Aorta (tissue), 5 donors: ENCODE measurements at regions not wholly inside any gene's neighbourhood (a gene's known extent, or its start where the extent isn't known, plus 50 kb on each side); places are given as distances from the start of the nearest gene placed in this dataset.

Source experiments
- ATAC-seq: fragments of 200-7000 bp; cut with Tn5 transposase; one replicate; pipeline ENCODE4 v1.9.1; 2022; ENCODE audit warnings: moderate library complexity; ENCODE audit not compliant: low FRiP score
- DNase-seq, 2 donors: peaks; one replicate each; pipeline ENCODE4 v3.0.0-alpha.2; 2020
- H3K27ac ChIP-seq, 2 donors: one replicate each; pipeline ENCODE4 v1.5.1; 2013; ENCODE audit warnings: low read length in 2 of 2, mild to moderate bottlenecking in 2 of 2, moderate library complexity in 2 of 2, control low read depth in 1 of 2, inconsistent platforms in 1 of 2, low read depth in 1 of 2
- H3K27me3 ChIP-seq, 2 donors: one replicate each; pipeline ENCODE4 v1.6.1; 2013; ENCODE audit warnings: control low read depth in 1 of 2, low read length in 1 of 2, mild to moderate bottlenecking in 1 of 2, moderate library complexity in 1 of 2; ENCODE audit not compliant: insufficient read depth in 2 of 2, control insufficient read depth in 1 of 2
- H3K36me3 ChIP-seq, 2 donors: one replicate each; pipeline ENCODE4 v1.6.1; 2013; ENCODE audit warnings: control low read depth in 1 of 2, low read length in 1 of 2, mild to moderate bottlenecking in 1 of 2; ENCODE audit not compliant: insufficient read depth in 2 of 2, control insufficient read depth in 1 of 2
- H3K4me1 ChIP-seq, 2 donors: one replicate each; pipeline ENCODE4 v1.6.1; 2013; ENCODE audit warnings: low read length in 2 of 2, control low read depth in 1 of 2, mild to moderate bottlenecking in 1 of 2, moderate library complexity in 1 of 2; ENCODE audit not compliant: insufficient read depth in 2 of 2, control insufficient read depth in 1 of 2
- H3K4me3 ChIP-seq, 2 donors: one replicate each; pipeline ENCODE4 v1.5.1; 2013; ENCODE audit warnings: low read length in 2 of 2, control low read depth in 1 of 2, mild to moderate bottlenecking in 1 of 2
- H3K9me3 ChIP-seq: one replicate; pipeline ENCODE4 v1.6.1; 2013; ENCODE audit warnings: mild to moderate bottlenecking, low read length; ENCODE audit not compliant: control insufficient read depth
- WGBS, 2 donors: extraction: QIAGEN DNeasy Blood & Tissue Kit; methylation state at CpG; one replicate each; pipeline ENCODE4 v1.1.7; 2013; 5-methylcytosine and 5-hydroxymethylcytosine counted together
- intact Hi-C, 2 donors: fragments of 100-400 bp; cut with DNase I; formaldehyde crosslinking; loops; one replicate each; pipeline versions ENCODE4 v1.14.2 to v1.15.0; 2022
- donor health status: healthy with polysubstance abuse.
- donor health status: Bipolar disorder and iron deficiency.
- donor health status: DM: no; HTN: no; CAD: no.
- donor health status: DM: no; HTN: no; CAD: no.
- donor health status: DM: yes; HTN: yes; CAD: no.

DNA sequence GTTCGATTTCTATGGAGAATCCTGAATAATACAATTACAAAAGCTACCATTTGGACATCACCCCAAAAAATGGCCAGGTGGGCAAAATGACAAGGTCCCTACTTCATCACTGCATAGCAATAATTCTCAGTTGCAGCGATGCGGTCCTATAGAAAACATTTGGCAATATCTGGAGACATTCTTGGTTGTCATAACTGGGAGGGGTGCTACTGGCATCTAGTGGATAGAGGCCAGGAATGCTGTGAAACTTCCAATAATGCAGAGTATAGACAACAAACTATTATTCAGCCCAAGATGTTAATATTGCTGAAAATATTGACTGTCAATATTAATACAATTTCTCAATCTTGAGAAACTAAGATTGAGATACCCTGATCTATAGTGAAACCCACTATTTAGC lies 637.8 kb upstream of the PKDCC start:
- intact Hi-C loops, result loop anchor here (5.0 to 10.0 kb wide), 3 partner anchors 287 to 375 kb away; no protein-coding TSS in a partner anchor
- Histone ChIP-seq H3K36me3 (no peaks in the 10 kb centered on the region), H3K4me3 (no peak overlapping the region), H3K27me3 (no peaks in the 10 kb centered on the region), H3K9me3 (no peaks in the 10 kb centered on the region), H3K4me1 (no peaks in the 10 kb centered on the region), H3K27ac (no peak overlapping the region)
- DNase-seq, result no peak
- 90 to 94% methylated on average over 3 of the region's 3 CpGs for WGBS, 2 donors
- no peak for ATAC-seq

DNA sequence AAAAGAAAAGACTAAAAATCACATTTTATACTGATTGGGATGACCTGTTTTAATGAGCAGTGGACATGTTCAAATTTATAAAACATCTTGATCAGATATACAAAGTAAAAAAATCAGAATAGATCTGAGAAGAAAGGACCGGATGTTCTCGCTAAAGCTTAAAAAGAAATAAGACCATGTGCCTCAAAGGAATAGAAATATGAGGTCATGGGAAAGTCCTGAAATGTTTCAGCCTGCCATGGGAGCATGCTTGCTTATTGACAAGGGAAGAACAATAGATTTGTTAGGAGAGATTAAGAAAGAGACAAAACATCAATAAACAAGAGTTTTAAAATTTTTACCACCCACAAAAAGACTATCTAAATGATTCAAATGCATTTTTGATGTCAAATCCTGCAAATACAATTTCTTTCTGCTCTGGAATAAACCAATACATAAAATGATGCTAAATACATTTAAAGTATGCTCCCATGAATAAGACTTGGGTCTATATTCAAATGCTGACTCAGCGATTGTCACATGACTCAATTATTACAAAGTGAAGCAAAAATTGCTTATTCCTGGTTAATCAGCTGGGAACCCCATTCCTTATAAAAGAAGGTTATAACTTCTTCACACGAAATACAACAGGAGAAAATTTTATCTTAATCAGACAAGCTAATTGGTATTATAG lies 633.9 kb upstream of the PKDCC start:
- intact Hi-C loops, result loop anchor here (2.0 to 10.0 kb wide), 4 partner anchors 283 to 371 kb away; no protein-coding TSS in a partner anchor
- Histone ChIP-seq H3K36me3 (no peaks in the 10 kb centered on the region), H3K4me1 (peaks cover 0 to 1% of the 10 kb centered on the region in 2 donors), H3K27me3 (no peaks in the 10 kb centered on the region), H3K4me3 (no peak overlapping the region), H3K9me3 (no peaks in the 10 kb centered on the region), H3K27ac (no peak overlapping the region)
- ATAC-seq, result no peak
- 45 to 51% methylated on average over 4 of the region's 4 CpGs for WGBS, 2 donors
- no peak for DNase-seq

DNA sequence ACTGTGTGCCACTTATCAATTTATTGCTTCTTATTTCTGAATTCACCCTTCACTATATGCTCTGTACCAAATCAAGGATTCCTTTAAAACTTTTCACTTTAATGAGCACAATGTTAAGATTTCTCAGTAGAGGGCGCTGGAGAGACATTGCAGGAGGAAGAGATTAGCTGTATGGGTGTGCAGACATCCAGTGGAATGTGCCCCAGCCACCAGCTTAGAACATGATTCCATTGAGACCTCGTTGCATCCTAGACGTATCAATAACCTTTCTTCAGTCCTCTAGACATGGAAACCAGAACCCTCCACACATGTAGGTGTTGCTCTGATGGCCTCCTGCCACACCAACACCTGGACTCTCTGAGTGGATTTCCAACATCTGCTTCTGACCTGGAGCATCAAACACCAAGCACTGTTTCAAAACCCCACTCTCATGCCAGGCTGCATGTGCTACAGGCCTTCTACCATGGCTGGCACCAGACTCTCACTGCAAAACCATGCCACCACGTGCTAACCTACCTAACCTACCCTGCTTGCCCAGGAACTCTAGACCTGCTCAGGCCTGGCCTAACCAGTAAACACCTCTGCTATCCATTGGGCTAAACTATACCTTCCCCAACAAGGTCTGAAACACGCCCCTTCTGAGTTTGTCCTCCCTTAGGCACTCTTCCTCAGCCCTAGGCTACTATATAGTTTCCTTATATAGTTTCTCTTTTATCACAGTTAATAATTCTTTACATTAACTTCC lies 633.2 kb upstream of the PKDCC start:
- WGBS, 2 donors, result 53 to 80% methylated on average over 5 of the region's 5 CpGs
- intact Hi-C loops, result loop anchor here (2.0 to 10.0 kb wide), 4 partner anchors 283 to 370 kb away; no protein-coding TSS in a partner anchor
- ATAC-seq, result no peak

DNA sequence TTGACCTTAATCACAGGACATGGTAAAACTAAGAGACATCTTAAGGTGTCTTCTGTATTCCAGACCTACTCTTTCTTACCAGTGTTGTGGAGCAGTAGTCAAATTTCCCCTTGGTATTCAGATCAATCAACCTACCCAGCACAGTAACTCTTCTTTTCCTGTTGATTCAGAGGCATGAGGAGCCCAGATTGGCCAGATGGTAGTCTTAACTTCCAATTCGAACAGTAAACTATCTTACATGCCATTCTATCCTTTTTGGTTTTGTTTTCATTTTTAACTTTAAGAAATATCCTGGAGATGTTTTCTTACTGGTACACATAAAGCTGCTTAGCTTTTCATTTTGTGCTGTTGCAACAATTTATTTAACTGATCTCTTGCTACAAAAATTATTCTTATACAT lies 630.3 kb upstream of the PKDCC start:
- Histone ChIP-seq H3K9me3 (no peaks in the 10 kb centered on the region), H3K36me3 (no peaks in the 10 kb centered on the region), H3K27me3 (no peaks in the 10 kb centered on the region), H3K4me1 (peaks cover 1 to 4% of the 10 kb centered on the region in 2 donors), H3K4me3 (no peak overlapping the region), H3K27ac (no peak overlapping the region)
- ATAC-seq (no peak), DNase-seq (no peak)
- intact Hi-C loops, result loop anchor here in 1 of 2 donors (10.0 kb wide), 1 partner anchor 367 kb away; no protein-coding TSS in a partner anchor
- 50 to 59% methylated on average over 1 of the region's 1 CpG for WGBS, 2 donors

More for the DNA sequence above, 633.2 kb upstream of the PKDCC start:
- no peaks in the 10 kb centered on the region for H3K9me3 ChIP-seq
- H3K4me3 ChIP-seq, result no peak overlapping the region
- no peak overlapping the region for H3K27ac ChIP-seq
- no peak for DNase-seq
- peaks cover 0 to 1% of the 10 kb centered on the region in 2 donors for H3K4me1 ChIP-seq
- no peaks in the 10 kb centered on the region for H3K36me3 ChIP-seq
- no peaks in the 10 kb centered on the region for H3K27me3 ChIP-seq

DNA sequence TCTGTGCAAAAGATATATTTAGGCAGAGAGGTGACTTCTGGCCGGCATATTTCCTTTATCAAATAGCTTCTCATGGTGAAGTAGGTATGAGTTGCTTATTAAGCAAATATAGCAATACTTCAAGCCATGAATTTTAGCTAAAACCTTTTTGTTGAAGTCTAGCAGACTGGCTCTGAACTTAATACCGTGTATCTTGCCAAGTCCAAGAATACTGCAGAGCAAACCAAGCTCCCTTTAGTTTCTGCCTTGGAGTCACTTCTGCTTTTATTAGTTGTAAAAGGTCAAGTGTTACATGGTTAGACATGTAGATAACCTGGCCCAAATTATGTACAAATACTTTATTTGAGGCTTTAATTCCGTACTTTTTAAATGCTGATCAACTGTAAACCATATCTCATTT lies 627.6 kb upstream of the PKDCC start:
- Histone ChIP-seq H3K4me3 (no peak overlapping the region), H3K27ac (no peak overlapping the region), H3K36me3 (no peaks in the 10 kb centered on the region), H3K27me3 (no peaks in the 10 kb centered on the region), H3K9me3 (no peaks in the 10 kb centered on the region), H3K4me1 (peaks cover 1 to 4% of the 10 kb centered on the region in 2 donors)
- ATAC-seq, result no peak
- 2 to 6% methylated on average over 3 of the region's 3 CpGs for WGBS, 2 donors
- intact Hi-C loops, result no loop called here
- DNase-seq, result no peak

DNA sequence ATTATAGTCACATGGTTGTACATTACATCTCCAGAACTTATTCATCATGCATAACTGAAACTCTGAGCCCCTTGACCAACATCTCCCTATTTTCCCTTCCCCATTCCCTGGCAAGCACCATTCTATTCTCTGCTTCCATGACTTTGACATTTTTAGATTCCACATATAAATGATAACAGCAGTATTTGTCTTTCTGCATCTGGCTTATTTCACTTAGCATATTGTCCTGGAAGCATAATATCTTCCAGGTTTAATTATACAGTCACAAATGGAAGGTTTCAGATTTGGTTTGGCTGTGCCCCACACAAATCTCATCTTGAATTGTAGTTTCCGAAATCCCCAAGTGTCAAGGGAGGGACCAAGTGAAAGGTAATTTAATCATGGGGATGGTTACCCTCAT lies 626.9 kb upstream of the PKDCC start:
- ATAC-seq, result no peak
- 78 to 81% methylated on average over 1 of the region's 1 CpG for WGBS, 2 donors
- H3K36me3 ChIP-seq, result no peaks in the 10 kb centered on the region
- H3K4me3 ChIP-seq, result no peak overlapping the region
- peaks cover 1 to 4% of the 10 kb centered on the region in 2 donors for H3K4me1 ChIP-seq
- no peak overlapping the region for H3K27ac ChIP-seq
- intact Hi-C loops, result no loop called here
- H3K9me3 ChIP-seq, result no peaks in the 10 kb centered on the region
- H3K27me3 ChIP-seq, result no peaks in the 10 kb centered on the region
- no peak for DNase-seq

DNA sequence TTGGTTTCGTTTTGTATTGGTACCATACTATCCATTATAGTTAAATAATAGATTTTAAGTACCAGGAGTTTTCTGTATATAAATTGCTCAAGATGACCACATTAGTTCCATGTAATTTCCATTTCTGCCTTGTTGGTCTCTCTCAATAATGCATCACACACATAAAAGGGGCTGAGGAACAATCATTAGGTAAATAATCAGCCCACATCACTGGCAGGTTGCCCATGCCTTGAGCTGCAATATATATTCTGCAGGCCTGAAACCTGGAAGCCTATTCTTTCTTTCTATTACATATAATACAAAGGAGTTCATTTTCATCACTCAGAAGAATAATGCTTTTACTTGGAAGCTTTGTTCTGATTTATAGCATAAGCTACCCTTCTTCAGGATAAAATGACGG lies 616.1 kb upstream of the PKDCC start:
- Histone ChIP-seq H3K9me3 (no peaks in the 10 kb centered on the region), H3K27ac (no peak overlapping the region), H3K4me3 (no peak overlapping the region), H3K27me3 (no peaks in the 10 kb centered on the region), H3K4me1 (peaks cover 0 to 1% of the 10 kb centered on the region in 2 donors), H3K36me3 (no peaks in the 10 kb centered on the region)
- no peak for ATAC-seq
- intact Hi-C loops, result no loop called here
- no peak for DNase-seq
- 31 to 84% methylated on average over 2 of the region's 2 CpGs for WGBS, 2 donors

DNA sequence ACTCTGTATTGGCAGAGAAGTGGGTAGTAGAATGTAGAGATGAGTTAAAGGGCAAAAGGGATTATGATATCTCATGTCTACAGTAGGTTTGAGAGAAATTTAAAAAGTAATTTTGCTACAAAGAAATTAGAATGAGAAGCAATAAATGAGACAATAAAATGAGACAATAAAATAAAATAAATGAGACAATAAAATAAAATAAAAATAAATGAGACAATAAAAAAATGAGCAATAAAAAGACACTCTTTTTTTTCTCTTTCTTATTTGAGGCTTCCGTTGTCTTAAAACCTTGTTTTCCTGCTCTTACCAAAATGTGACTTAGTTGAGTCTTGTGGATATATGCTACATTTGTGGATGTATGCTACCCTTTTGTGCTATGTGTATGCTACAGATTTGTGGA lies 615.4 kb upstream of the PKDCC start:
- Histone ChIP-seq H3K9me3 (no peaks in the 10 kb centered on the region), H3K27me3 (no peaks in the 10 kb centered on the region), H3K36me3 (no peaks in the 10 kb centered on the region), H3K4me3 (no peak overlapping the region), H3K27ac (no peak overlapping the region), H3K4me1 (peaks cover 0 to 1% of the 10 kb centered on the region in 2 donors)
- 95 to 97% methylated on average over 1 of the region's 1 CpG for WGBS, 2 donors
- ATAC-seq, result no peak
- DNase-seq, result no peak
- intact Hi-C loops, result no loop called here

DNA sequence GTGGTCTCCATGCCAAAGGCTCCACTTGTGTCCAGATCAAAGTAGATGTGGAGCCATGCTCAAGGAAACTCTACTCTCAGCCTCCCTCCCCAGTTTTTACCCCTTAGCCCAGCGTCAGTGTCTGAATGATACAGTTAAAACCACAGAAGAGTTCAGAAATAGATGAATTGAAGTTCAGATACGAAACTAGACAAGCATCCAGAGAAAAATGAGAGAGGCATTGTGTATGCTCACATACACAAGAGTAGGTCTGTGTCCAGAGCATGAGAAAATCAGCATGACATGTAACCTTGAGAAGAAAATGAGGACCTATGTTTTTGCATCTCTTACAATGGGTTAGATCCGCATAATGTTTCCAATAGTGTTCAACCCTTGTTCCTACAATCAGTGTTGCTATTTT lies 612.8 kb upstream of the PKDCC start:
- intact Hi-C loops, result no loop called here
- Histone ChIP-seq H3K4me3 (no peak overlapping the region), H3K9me3 (no peaks in the 10 kb centered on the region), H3K4me1 (peaks cover 0 to 1% of the 10 kb centered on the region in 2 donors), H3K36me3 (no peaks in the 10 kb centered on the region), H3K27ac (no peak overlapping the region), H3K27me3 (no peaks in the 10 kb centered on the region)
- ATAC-seq (no peak), DNase-seq (no peak)
- WGBS, 2 donors, result 95 to 96% methylated on average over 3 of the region's 3 CpGs
